ENCODE measurements at regions not wholly inside any gene's neighbourhood (a gene's known extent, or its start where the extent isn't known, plus 50 kb on each side); places are given as distances from the start of the nearest gene placed in this dataset.

- peaks cover 12% of the 10 kb centered on the region for H3K4me1 ChIP-seq (ENCODE audit: insufficient read depth, low read length)
- DNase-seq (no peak), ATAC-seq (ENCODE audit: poor library complexity) (no peak)
- no peaks in the 10 kb centered on the region for H3K27me3 Mint-ChIP-seq
- H3K4me3 ChIP-seq (ENCODE audit: low read length), result no peak overlapping the region
- ChIA-PET POLR2A (interaction anchor here (1.7 kb wide), 1 partner anchor 27 kb away, joined by 5 read pairs; no protein-coding TSS in a partner anchor), CTCF (no interaction called here)
- no peaks in the 10 kb centered on the region for H3K36me3 Mint-ChIP-seq (ENCODE audit: low read depth)
- no peak overlapping the region for H3K27ac Mint-ChIP-seq
- H3K27ac ChIP-seq (ENCODE audit: low read depth in 1 of 2, low read length in 2 of 2), result no peak overlapping the region
- peaks cover 0 to 9% of the 10 kb centered on the region in 2 experiments for H3K9me3 ChIP-seq (ENCODE audit: control insufficient read depth in 1 of 2, insufficient read depth in 1 of 2, low read length in 2 of 2)
- intact Hi-C loops (cut with DNase I, micrococcal nuclease), result no loop called here
- no peak overlapping the region for H3K4me3 Mint-ChIP-seq
- no peak for TF ChIP-seq CTCF (IDR thresholded peaks at IDR 0.05)
- H3K4me1 Mint-ChIP-seq (ENCODE audit: low read depth), result peaks cover 26% of the 10 kb centered on the region
- no peaks in the 10 kb centered on the region for H3K27me3 ChIP-seq (ENCODE audit: control insufficient read depth in 1 of 2, insufficient read depth in 2 of 2, low read length in 2 of 2)
- H3K9me3 Mint-ChIP-seq, result no peaks in the 10 kb centered on the region
- no peaks in the 10 kb centered on the region for H3K36me3 ChIP-seq (ENCODE audit: insufficient read depth, low read length)
Measured at GRCh38 chr2:2640818-2641217, 309.7 kb upstream of the MYT1L start.

- peaks cover 7% of the 10 kb centered on the region for H3K4me1 ChIP-seq (ENCODE audit: insufficient read depth, low read length)
- CTCF ChIA-PET, result no interaction called here
- peaks cover 21% of the 10 kb centered on the region for H3K4me1 Mint-ChIP-seq (ENCODE audit: low read depth)
- no peaks in the 10 kb centered on the region for H3K9me3 Mint-ChIP-seq
- no peaks in the 10 kb centered on the region for H3K36me3 Mint-ChIP-seq (ENCODE audit: low read depth)
- no peaks in the 10 kb centered on the region for H3K27me3 Mint-ChIP-seq
- intact Hi-C loops (cut with DNase I, micrococcal nuclease), result no loop called here
- H3K4me3 ChIP-seq (ENCODE audit: low read length), result no peak overlapping the region
- H3K9me3 ChIP-seq (ENCODE audit: control insufficient read depth in 1 of 2, insufficient read depth in 1 of 2, low read length in 2 of 2), result peaks cover 0 to 13% of the 10 kb centered on the region in 2 experiments
- H3K36me3 ChIP-seq (ENCODE audit: insufficient read depth, low read length), result no peaks in the 10 kb centered on the region
- no peak for DNase-seq
- H3K27ac Mint-ChIP-seq, result no peak overlapping the region
- H3K4me3 Mint-ChIP-seq, result no peak overlapping the region
- H3K27ac ChIP-seq (ENCODE audit: low read depth in 1 of 2, low read length in 2 of 2), result no peak overlapping the region
- no peak for TF ChIP-seq CTCF (IDR thresholded peaks at IDR 0.05)
- no peak for ATAC-seq (ENCODE audit: poor library complexity)
- no peaks in the 10 kb centered on the region for H3K27me3 ChIP-seq (ENCODE audit: control insufficient read depth in 1 of 2, insufficient read depth in 2 of 2, low read length in 2 of 2)
- POLR2A ChIA-PET, result interaction anchor here (1.7 kb wide), 1 partner anchor 27 kb away, joined by 5 read pairs; no protein-coding TSS in a partner anchor
Measured at GRCh38 chr2:2640371-2640770, 309.3 kb upstream of the MYT1L start.

GRCh38 chr2:2639251-2640139 is 308.4 kb upstream of the MYT1L start:
- peaks cover 3% of the 10 kb centered on the region for H3K4me1 ChIP-seq (ENCODE audit: insufficient read depth, low read length)
- H3K4me1 Mint-ChIP-seq (ENCODE audit: low read depth), result peaks cover 17% of the 10 kb centered on the region
- DNase-seq, result no peak
- peaks cover 0 to 17% of the 10 kb centered on the region in 2 experiments for H3K9me3 ChIP-seq (ENCODE audit: control insufficient read depth in 1 of 2, insufficient read depth in 1 of 2, low read length in 2 of 2)
- no peaks in the 10 kb centered on the region for H3K36me3 ChIP-seq (ENCODE audit: insufficient read depth, low read length)
- no peak overlapping the region for H3K27ac Mint-ChIP-seq
- TF ChIP-seq CTCF (IDR thresholded peaks at IDR 0.05), result no peak
- H3K27me3 ChIP-seq (ENCODE audit: control insufficient read depth in 1 of 2, insufficient read depth in 2 of 2, low read length in 2 of 2), result no peaks in the 10 kb centered on the region
- no peak overlapping the region for H3K4me3 Mint-ChIP-seq
- intact Hi-C loops (cut with DNase I, micrococcal nuclease), result no loop called here
- no peaks in the 10 kb centered on the region for H3K9me3 Mint-ChIP-seq
- no peaks in the 10 kb centered on the region for H3K36me3 Mint-ChIP-seq (ENCODE audit: low read depth)
- H3K4me3 ChIP-seq (ENCODE audit: low read length), result no peak overlapping the region
- H3K27me3 Mint-ChIP-seq, result no peaks in the 10 kb centered on the region
- POLR2A ChIA-PET, result no interaction called here
- CTCF ChIA-PET, result no interaction called here
- H3K27ac ChIP-seq (ENCODE audit: low read depth in 1 of 2, low read length in 2 of 2), result no peak overlapping the region
- no peak for ATAC-seq (ENCODE audit: poor library complexity)

Data from CD4-positive, alpha-beta T cell (primary cell).